H1 (cell line): ENCODE measurements at regions not wholly inside any gene's neighbourhood (a gene's known extent, or its start where the extent isn't known, plus 50 kb on each side); places are given as distances from the start of the nearest gene placed in this dataset.

Experiments
- JUN ChIP-seq: IDR thresholded peaks from 2 replicates; pipeline ENCODE4 v1.6.1; 2011; ENCODE audit warnings: low read depth, mild to moderate bottlenecking, improper control_type of control experiment, low read length
- KDM5A ChIP-seq: fragments of 200-600 bp; IDR thresholded peaks from 2 replicates; pipeline ENCODE4 v1.7.1; 2012; ENCODE audit warnings: mild to moderate bottlenecking, low read length, inconsistent platforms, mixed read lengths
- NRF1 ChIP-seq: IDR thresholded peaks from 2 replicates; pipeline ENCODE4 v1.6.1; 2011; ENCODE audit warnings: mild to moderate bottlenecking, low read depth, low read length, improper control_type of control experiment
- SP4 ChIP-seq: IDR thresholded peaks from 2 replicates; pipeline ENCODE4 v1.6.1; 2012; ENCODE audit warnings: low read length, inconsistent platforms
- SUZ12 ChIP-seq: fragments of 200-600 bp; sonication (generic); IDR thresholded peaks from 2 replicates; pipeline ENCODE4 v1.6.1; 2012; ENCODE audit warnings: mild to moderate bottlenecking, inconsistent platforms, low read length, moderate library complexity, mixed read lengths
- TF ChIP-seq, protein P1 (sequence below): fragments of 300-600 bp; sonication (generic); IDR thresholded peaks from 2 replicates; pipeline ENCODE4 v1.7.1; 2012; ENCODE audit warnings: low read length, moderate library complexity, mild to moderate bottlenecking, inconsistent platforms; ENCODE audit not compliant: insufficient replicate concordance

DNA sequence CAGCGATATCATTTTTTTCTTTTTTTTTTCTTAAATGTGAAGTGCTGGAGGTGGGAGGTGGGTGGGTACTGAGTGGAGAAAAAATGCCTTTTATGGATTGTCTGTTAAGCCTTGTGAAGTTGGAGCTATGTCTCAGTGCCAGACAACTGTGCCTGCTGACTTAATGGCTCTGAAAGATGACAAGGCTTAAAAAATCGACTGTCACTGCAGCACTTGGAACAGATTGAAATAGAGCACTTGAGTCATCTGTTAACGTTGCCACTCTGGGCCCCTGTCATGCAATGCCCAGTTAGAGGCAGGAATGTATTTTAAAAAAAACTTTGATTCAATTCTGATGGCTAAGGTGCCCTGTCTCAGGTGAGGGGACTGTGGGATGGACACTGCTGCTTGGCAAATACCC is 108.2 kb upstream of the HS3ST2 start (continued):
- TF ChIP-seq, protein P1, sequence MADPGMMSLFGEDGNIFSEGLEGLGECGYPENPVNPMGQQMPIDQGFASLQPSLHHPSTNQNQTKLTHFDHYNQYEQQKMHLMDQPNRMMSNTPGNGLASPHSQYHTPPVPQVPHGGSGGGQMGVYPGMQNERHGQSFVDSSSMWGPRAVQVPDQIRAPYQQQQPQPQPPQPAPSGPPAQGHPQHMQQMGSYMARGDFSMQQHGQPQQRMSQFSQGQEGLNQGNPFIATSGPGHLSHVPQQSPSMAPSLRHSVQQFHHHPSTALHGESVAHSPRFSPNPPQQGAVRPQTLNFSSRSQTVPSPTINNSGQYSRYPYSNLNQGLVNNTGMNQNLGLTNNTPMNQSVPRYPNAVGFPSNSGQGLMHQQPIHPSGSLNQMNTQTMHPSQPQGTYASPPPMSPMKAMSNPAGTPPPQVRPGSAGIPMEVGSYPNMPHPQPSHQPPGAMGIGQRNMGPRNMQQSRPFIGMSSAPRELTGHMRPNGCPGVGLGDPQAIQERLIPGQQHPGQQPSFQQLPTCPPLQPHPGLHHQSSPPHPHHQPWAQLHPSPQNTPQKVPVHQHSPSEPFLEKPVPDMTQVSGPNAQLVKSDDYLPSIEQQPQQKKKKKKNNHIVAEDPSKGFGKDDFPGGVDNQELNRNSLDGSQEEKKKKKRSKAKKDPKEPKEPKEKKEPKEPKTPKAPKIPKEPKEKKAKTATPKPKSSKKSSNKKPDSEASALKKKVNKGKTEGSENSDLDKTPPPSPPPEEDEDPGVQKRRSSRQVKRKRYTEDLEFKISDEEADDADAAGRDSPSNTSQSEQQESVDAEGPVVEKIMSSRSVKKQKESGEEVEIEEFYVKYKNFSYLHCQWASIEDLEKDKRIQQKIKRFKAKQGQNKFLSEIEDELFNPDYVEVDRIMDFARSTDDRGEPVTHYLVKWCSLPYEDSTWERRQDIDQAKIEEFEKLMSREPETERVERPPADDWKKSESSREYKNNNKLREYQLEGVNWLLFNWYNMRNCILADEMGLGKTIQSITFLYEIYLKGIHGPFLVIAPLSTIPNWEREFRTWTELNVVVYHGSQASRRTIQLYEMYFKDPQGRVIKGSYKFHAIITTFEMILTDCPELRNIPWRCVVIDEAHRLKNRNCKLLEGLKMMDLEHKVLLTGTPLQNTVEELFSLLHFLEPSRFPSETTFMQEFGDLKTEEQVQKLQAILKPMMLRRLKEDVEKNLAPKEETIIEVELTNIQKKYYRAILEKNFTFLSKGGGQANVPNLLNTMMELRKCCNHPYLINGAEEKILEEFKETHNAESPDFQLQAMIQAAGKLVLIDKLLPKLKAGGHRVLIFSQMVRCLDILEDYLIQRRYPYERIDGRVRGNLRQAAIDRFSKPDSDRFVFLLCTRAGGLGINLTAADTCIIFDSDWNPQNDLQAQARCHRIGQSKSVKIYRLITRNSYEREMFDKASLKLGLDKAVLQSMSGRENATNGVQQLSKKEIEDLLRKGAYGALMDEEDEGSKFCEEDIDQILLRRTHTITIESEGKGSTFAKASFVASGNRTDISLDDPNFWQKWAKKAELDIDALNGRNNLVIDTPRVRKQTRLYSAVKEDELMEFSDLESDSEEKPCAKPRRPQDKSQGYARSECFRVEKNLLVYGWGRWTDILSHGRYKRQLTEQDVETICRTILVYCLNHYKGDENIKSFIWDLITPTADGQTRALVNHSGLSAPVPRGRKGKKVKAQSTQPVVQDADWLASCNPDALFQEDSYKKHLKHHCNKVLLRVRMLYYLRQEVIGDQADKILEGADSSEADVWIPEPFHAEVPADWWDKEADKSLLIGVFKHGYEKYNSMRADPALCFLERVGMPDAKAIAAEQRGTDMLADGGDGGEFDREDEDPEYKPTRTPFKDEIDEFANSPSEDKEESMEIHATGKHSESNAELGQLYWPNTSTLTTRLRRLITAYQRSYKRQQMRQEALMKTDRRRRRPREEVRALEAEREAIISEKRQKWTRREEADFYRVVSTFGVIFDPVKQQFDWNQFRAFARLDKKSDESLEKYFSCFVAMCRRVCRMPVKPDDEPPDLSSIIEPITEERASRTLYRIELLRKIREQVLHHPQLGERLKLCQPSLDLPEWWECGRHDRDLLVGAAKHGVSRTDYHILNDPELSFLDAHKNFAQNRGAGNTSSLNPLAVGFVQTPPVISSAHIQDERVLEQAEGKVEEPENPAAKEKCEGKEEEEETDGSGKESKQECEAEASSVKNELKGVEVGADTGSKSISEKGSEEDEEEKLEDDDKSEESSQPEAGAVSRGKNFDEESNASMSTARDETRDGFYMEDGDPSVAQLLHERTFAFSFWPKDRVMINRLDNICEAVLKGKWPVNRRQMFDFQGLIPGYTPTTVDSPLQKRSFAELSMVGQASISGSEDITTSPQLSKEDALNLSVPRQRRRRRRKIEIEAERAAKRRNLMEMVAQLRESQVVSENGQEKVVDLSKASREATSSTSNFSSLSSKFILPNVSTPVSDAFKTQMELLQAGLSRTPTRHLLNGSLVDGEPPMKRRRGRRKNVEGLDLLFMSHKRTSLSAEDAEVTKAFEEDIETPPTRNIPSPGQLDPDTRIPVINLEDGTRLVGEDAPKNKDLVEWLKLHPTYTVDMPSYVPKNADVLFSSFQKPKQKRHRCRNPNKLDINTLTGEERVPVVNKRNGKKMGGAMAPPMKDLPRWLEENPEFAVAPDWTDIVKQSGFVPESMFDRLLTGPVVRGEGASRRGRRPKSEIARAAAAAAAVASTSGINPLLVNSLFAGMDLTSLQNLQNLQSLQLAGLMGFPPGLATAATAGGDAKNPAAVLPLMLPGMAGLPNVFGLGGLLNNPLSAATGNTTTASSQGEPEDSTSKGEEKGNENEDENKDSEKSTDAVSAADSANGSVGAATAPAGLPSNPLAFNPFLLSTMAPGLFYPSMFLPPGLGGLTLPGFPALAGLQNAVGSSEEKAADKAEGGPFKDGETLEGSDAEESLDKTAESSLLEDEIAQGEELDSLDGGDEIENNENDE: no peak
- TF ChIP-seq SP4: no peak
- TF ChIP-seq JUN: no peak
- TF ChIP-seq SUZ12: no peak
- no peak for TF ChIP-seq NRF1
- no peak for TF ChIP-seq KDM5A
